ENCODE measurements at regions not wholly inside any gene's neighbourhood (a gene's known extent, or its start where the extent isn't known, plus 50 kb on each side); places are given as distances from the start of the nearest gene placed in this dataset.

DNA sequence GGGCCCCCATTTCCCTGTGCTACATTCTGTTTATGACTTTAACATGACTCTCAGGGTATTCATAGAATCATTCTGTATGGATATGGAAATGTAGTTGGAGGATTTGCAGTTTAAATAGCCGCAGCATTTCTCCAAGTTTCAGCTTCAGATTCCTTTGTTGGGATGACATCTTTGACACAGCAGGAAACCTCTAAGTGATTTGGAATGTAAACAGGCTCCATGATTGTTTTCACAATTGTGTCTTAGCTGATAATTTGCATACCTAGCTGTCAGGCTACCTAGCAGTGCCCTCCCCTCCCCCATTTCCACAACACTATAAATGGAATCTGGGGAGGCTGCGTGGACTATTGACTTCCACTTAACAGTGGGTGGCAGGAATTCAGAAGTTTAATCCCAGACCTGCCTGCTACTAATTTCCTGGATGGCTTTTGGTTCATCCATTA is 290.2 kb downstream of the HLX start:
- Histone ChIP-seq H3K4me1 (peaks cover 4 to 14% (median 7%) of the 10 kb centered on the region in 4 donors), H3K27me3 (no peaks in the 10 kb centered on the region), H3K4me3 (no peak overlapping the region), H3K36me3 (no peaks in the 10 kb centered on the region), H3K27ac (no peak overlapping the region), H3K9me3 (no peaks in the 10 kb centered on the region)
- 39 to 55% methylated on average over 2 of the region's 2 CpGs for WGBS, 2 donors
- ATAC-seq (ENCODE audit: low FRiP score in 2 of 2) (no peak), DNase-seq (no peak)
- TF ChIP-seq, protein P1, sequence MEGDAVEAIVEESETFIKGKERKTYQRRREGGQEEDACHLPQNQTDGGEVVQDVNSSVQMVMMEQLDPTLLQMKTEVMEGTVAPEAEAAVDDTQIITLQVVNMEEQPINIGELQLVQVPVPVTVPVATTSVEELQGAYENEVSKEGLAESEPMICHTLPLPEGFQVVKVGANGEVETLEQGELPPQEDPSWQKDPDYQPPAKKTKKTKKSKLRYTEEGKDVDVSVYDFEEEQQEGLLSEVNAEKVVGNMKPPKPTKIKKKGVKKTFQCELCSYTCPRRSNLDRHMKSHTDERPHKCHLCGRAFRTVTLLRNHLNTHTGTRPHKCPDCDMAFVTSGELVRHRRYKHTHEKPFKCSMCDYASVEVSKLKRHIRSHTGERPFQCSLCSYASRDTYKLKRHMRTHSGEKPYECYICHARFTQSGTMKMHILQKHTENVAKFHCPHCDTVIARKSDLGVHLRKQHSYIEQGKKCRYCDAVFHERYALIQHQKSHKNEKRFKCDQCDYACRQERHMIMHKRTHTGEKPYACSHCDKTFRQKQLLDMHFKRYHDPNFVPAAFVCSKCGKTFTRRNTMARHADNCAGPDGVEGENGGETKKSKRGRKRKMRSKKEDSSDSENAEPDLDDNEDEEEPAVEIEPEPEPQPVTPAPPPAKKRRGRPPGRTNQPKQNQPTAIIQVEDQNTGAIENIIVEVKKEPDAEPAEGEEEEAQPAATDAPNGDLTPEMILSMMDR (IDR thresholded peaks at IDR 0.05) = no peak
- TF ChIP-seq EP300 (IDR thresholded peaks at IDR 0.05) (no peak), POLR2A (IDR thresholded peaks at IDR 0.05) (no peak), POLR2AphosphoS5 (IDR thresholded peaks at IDR 0.05) (no peak)

DNA sequence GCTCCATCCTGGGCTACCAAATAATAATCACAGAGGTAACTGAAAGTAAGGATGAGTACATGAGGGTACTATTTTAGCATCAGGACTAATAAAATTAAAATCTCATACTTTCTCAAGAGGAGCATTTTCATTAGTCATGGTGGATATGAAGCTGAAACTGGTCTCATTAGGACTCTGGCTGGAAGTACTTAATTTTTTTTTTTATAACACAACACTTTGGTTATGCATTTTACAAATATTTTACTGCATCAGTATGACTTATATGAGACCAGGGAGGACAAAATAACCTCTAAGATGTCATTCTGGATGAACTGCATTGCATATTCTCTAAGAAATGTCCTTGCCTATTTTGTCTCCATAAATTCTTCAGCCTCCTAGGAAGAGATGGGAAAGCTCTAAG is 290.9 kb downstream of the HLX start:
- H3K4me3 ChIP-seq = no peak overlapping the region
- no peaks in the 10 kb centered on the region for H3K36me3 ChIP-seq
- peaks cover 4 to 14% (median 7%) of the 10 kb centered on the region in 4 donors for H3K4me1 ChIP-seq
- TF ChIP-seq EP300 (IDR thresholded peaks at IDR 0.05) = no peak
- TF ChIP-seq, protein P1 (IDR thresholded peaks at IDR 0.05) = no peak
- TF ChIP-seq POLR2A (IDR thresholded peaks at IDR 0.05) = no peak
- TF ChIP-seq POLR2AphosphoS5 (IDR thresholded peaks at IDR 0.05) = no peak
- ATAC-seq (ENCODE audit: low FRiP score in 2 of 2) (no peak), DNase-seq (no peak)
- no peaks in the 10 kb centered on the region for H3K9me3 ChIP-seq
- no peak overlapping the region for H3K27ac ChIP-seq
- no peaks in the 10 kb centered on the region for H3K27me3 ChIP-seq

DNA sequence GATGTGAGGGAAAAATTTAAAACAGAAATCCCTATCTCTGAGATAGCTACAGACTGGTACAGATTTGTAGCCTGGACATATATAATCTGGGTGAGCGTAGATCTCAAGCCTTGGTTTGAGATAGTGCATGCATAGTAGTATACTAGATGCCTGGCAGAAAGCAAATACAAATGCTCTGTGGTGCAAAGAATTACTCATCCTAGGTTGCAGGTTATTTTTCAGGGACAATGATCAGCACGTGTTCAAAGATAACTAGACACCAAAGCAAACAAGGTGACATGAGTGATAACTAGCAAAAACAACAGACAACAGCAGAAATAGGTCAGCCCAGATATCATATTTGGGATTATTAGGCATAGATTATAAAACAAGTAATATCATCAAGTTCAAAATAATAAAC is 292.5 kb downstream of the HLX start:
- 79 to 88% methylated on average over 2 of the region's 2 CpGs for WGBS, 2 donors
- Histone ChIP-seq H3K27me3 (no peaks in the 10 kb centered on the region), H3K9me3 (no peaks in the 10 kb centered on the region), H3K4me3 (no peak overlapping the region), H3K27ac (no peak overlapping the region), H3K36me3 (no peaks in the 10 kb centered on the region), H3K4me1 (no peaks in the 10 kb centered on the region)
- ATAC-seq (ENCODE audit: low FRiP score in 2 of 2) (no peak), DNase-seq (no peak)
- TF ChIP-seq EP300 (IDR thresholded peaks at IDR 0.05) = no peak
- TF ChIP-seq POLR2A (IDR thresholded peaks at IDR 0.05) = no peak
- no peak for TF ChIP-seq POLR2AphosphoS5 (IDR thresholded peaks at IDR 0.05)
- TF ChIP-seq, protein P1 (IDR thresholded peaks at IDR 0.05) = no peak

DNA sequence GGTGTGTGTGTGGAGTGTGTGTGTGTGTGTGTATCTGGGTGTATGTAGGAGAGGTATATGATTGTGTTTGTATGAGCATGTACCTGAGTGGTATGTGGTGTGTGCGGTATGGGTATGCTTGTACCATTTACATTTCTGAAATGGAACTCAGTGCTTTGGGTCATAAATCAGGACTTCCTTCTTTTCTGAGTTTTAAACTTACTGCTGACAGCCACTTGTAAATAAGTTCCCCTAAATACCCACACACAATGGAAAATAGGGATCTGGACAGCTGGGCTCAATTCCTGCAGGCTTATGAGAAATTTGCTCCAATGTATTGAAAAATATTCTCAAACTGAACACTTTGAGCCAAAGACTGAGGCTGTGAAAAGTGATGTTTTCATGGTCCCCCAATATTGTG is 293.6 kb downstream of the HLX start:
- H3K9me3 ChIP-seq = no peaks in the 10 kb centered on the region
- ATAC-seq (ENCODE audit: low FRiP score in 2 of 2) (peak in 1 of 2 donors; percentile 32), DNase-seq (no peak)
- TF ChIP-seq EP300 (IDR thresholded peaks at IDR 0.05) (no peak), POLR2A (IDR thresholded peaks at IDR 0.05) (no peak), POLR2AphosphoS5 (IDR thresholded peaks at IDR 0.05) (no peak)
- TF ChIP-seq, protein P1 (IDR thresholded peaks at IDR 0.05) = no peak
- H3K27ac ChIP-seq = no peak overlapping the region
- WGBS, 2 donors = 59 to 63% methylated on average over 1 of the region's 1 CpG
- no peak overlapping the region for H3K4me3 ChIP-seq
- H3K27me3 ChIP-seq = no peaks in the 10 kb centered on the region
- H3K4me1 ChIP-seq = no peaks in the 10 kb centered on the region
- no peaks in the 10 kb centered on the region for H3K36me3 ChIP-seq

DNA sequence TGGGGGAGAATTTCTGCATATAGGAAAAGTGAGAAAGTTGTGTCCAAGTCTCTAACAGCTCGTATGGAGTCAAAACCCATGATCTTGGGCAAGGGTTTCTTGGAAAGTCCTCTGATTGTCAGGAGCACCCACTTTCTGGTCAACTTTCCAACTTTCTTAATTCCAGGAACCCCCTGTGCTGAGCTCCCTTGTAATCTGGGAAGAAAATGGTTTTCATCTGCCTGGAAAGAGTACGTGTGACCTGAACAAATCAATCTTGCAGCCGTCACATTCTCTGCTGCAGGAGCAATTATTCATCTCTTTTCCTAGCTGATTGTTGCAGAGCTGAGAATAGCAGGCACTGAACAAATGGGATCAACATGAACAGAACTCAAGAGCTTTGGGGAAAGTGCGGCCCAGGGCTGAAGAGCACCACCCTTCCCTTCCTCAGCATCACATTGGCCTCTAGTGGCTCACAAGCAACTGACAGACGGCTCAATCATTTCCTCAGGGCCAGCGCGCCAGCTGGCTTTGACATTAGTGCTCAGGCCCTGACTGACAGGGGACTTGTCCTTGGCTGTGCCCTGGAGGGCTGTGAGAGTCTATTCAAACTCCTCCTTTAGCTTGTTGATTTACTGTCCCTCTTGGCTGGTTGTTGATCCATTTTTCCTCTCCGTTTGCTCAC is 295.2 kb downstream of the HLX start:
- H3K4me1 ChIP-seq = no peaks in the 10 kb centered on the region
- H3K4me3 ChIP-seq = no peak overlapping the region
- DNase-seq (peak in 1 of 2 donors; percentile 26), ATAC-seq (ENCODE audit: low FRiP score in 2 of 2) (no peak)
- H3K27me3 ChIP-seq = no peaks in the 10 kb centered on the region
- TF ChIP-seq, protein P1 (IDR thresholded peaks at IDR 0.05) = peak in 1 of 6 experiments; percentile 12
- no peak for TF ChIP-seq EP300 (IDR thresholded peaks at IDR 0.05)
- H3K36me3 ChIP-seq = no peaks in the 10 kb centered on the region
- 55 to 61% methylated on average over 7 to 8 of the region's 8 CpGs for WGBS, 2 donors
- H3K27ac ChIP-seq = no peak overlapping the region
- H3K9me3 ChIP-seq = no peaks in the 10 kb centered on the region

Data from upper lobe of left lung (tissue), 6 donors.